Hepatocyte (in vitro differentiated cells): ENCODE measurements at regions not wholly inside any gene's neighbourhood (a gene's known extent, or its start where the extent isn't known, plus 50 kb on each side); places are given as distances from the start of the nearest gene placed in this dataset.

ENCODE experiments used
- CTCF ChIP-seq: fragments of 200-600 bp; sonication (generic); IDR thresholded peaks from 2 replicates; pipeline ENCODE4 v1.5.1; 2016; ENCODE audit warnings: antibody characterized with exemption, mild to moderate bottlenecking; ENCODE audit not compliant: poor library complexity
- EZH2 ChIP-seq: fragments of 200-600 bp; sonication (generic); IDR thresholded peaks from 2 replicates; pipeline ENCODE4 v1.6.1; 2016; ENCODE audit warnings: antibody characterized with exemption, mild to moderate bottlenecking, borderline replicate concordance

DNA sequence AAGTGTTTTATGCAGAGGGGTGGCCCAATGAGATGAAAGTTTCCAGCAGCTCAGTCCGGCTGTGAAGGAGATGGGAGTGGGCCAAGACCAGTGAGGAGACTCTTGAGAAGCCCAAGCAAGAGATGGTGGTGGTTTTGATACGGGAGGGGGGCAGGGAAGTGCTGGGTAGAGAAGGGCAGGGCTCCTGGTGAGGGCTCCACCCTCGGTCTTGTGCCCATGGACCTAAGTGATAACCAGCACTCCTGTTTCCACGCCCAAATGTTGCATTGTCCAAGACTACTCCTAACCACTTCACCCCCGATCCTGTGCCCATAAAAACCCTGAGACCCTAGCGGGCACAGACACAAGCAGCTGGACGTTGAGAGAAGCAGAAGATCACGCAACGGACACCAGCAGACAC, 140.9 kb downstream of the MIS18A start:
- TF ChIP-seq EZH2 (no peak), CTCF (no peak)
